Retinal pigment epithelial cell (primary cell): ENCODE measurements at regions not wholly inside any gene's neighbourhood (a gene's known extent, or its start where the extent isn't known, plus 50 kb on each side); places are given as distances from the start of the nearest gene placed in this dataset.

Experiments
- DNase-seq: peaks from one replicate; pipeline ENCODE4 v3.0.0-alpha.2; 2010; ENCODE audit warnings: low read depth
- H3K4me3 ChIP-seq: 2 replicates; pipeline ENCODE4 v1.5.1; 2011; ENCODE audit warnings: mild to moderate bottlenecking, low read length, control low read depth, moderate library complexity
- TF ChIP-seq, protein P1 (sequence below): conservative IDR thresholded peaks from 2 replicates; pipeline ENCODE4 v1.5.1; 2011; ENCODE audit warnings: low read depth, low read length, control low read depth, inconsistent platforms

DNA sequence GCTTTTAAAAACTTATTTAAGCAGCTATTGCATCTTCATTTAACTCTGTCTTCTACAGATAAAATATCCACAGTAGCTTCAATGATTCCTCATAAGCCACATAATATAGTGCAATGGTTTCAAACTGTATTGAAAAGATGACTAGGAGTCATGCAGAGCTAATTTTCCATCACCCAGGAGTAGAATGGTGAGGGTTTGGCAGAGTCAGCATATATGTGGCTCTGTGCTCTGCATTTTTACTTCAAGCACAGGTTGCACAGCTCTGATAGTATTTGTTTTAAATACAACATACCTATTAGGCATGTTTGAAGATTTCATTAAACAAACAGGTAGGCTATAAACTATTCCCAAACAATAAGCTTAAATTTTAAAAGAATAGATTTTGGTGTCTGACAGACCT lies 731.9 kb upstream of the VRK2 start:
- DNase-seq = no peak
- H3K4me3 ChIP-seq = no peak overlapping the region
- TF ChIP-seq, protein P1, sequence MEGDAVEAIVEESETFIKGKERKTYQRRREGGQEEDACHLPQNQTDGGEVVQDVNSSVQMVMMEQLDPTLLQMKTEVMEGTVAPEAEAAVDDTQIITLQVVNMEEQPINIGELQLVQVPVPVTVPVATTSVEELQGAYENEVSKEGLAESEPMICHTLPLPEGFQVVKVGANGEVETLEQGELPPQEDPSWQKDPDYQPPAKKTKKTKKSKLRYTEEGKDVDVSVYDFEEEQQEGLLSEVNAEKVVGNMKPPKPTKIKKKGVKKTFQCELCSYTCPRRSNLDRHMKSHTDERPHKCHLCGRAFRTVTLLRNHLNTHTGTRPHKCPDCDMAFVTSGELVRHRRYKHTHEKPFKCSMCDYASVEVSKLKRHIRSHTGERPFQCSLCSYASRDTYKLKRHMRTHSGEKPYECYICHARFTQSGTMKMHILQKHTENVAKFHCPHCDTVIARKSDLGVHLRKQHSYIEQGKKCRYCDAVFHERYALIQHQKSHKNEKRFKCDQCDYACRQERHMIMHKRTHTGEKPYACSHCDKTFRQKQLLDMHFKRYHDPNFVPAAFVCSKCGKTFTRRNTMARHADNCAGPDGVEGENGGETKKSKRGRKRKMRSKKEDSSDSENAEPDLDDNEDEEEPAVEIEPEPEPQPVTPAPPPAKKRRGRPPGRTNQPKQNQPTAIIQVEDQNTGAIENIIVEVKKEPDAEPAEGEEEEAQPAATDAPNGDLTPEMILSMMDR = no peak

GRCh38 chr2:57330447-57330846 lies 716.2 kb upstream of the VRK2 start:
- TF ChIP-seq, protein P1 = no peak
- DNase-seq = peak; percentile 30
- H3K4me3 ChIP-seq = no peak overlapping the region

DNA sequence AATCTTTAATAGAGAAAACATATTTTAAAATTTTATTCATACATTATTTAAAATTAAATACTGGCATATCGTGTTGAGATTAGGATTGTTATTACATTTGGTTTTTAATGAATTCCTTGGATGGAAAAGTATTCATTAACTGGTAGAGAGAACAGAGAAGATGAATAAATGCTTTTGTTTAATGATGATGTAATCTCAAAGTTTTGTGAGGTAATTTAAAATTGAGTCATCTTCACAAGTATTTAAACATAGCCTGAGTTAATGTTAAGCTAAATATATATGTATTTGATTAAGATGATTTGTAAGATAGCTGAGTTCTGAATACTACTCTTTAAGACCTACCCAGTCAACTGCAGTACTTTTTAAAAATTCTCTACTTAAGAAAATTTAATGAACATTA lies 713.4 kb upstream of the VRK2 start:
- TF ChIP-seq, protein P1 = no peak
- H3K4me3 ChIP-seq = no peak overlapping the region

GRCh38 chr2:57343391-57344006 lies 703.1 kb upstream of the VRK2 start:
- TF ChIP-seq, protein P1 = no peak
- no peak for DNase-seq
- H3K4me3 ChIP-seq = no peak overlapping the region

More for the DNA sequence above, 713.4 kb upstream of the VRK2 start:
- no peak for DNase-seq

DNA sequence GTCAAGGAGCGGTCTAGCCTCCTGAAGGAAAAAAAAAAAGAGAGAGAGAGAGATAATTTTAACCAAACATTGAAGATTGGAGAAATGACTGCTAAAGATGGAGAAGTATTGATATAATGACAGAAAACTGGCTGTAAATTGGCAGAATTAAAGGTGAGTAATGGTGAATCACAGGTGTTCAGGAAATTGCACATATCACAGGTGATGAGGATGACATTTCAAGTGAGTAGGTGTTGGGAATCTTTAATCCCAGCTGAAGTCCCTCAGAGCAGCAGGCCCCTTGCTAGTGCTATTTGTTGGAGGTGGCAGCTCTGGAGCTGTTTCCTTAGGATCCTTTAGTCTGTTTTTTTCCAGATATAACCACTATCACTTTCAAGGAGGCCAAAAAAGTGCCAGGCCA lies 678.4 kb upstream of the VRK2 start:
- TF ChIP-seq, protein P1 = no peak
- DNase-seq = no peak
- no peak overlapping the region for H3K4me3 ChIP-seq

DNA sequence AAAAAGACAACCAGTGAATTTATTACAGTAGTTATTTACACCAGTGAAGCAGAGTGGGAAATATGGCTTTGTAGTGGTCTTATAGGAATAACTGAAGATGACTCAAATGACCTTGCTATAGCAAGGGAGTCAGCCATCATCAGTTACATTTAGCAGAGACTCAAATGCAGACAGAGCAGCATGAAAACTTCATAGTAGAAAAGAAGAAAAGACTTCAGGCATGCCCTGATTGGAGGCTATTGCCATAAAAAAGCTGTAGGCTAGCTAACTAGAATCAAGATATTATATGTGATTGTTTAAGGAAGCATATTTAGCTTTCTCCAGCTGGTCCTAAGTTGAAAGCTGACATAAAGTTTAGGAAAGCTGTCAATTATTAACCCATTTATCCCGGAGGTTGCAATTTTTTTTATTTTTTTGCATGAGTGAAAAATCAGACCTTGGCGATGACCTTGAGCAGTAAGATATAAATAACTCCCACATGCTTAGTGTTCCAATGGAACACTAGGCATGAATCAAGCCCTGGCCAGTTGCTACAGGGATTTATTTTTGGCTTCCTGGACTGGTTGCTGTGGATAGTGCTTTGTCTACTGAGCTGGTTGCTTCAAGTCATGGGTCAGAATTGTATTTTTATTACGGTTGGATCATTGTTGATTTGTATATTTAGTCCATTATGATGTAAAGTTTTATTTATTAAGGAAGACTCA lies 675.6 kb upstream of the VRK2 start:
- no peak overlapping the region for H3K4me3 ChIP-seq
- TF ChIP-seq, protein P1 = no peak
- DNase-seq = no peak
